Gastroesophageal sphincter (tissue), 3 donors: ENCODE measurements at regions not wholly inside any gene's neighbourhood (a gene's known extent, or its start where the extent isn't known, plus 50 kb on each side); places are given as distances from the start of the nearest gene placed in this dataset.

ENCODE experiments used
- CTCF ChIP-seq, 4 experiments: fragments of 200-600 bp in 2 of 4; fragments of 450-650 bp in 2 of 4; sonication (generic) in 1 of 4; IDR thresholded peaks; one replicate each; pipeline ENCODE4 v1.5.1; 2017 to 2019; ENCODE audit warnings: antibody characterized with exemption in 4 of 4, mild to moderate bottlenecking in 2 of 4, moderate library complexity in 2 of 4
- POLR2A ChIP-seq, 2 donors: fragments of 450-650 bp; IDR thresholded peaks; one replicate each; pipeline ENCODE4 v1.6.1; 2017; ENCODE audit warnings: antibody characterized with exemption in 2 of 2, mild to moderate bottlenecking in 2 of 2, moderate library complexity in 1 of 2
- POLR2AphosphoS5 ChIP-seq: sonication (generic); formaldehyde crosslinking; IDR thresholded peaks from one replicate; pipeline ENCODE4 v1.6.1; 2017; ENCODE audit warnings: antibody characterized with exemption

DNA sequence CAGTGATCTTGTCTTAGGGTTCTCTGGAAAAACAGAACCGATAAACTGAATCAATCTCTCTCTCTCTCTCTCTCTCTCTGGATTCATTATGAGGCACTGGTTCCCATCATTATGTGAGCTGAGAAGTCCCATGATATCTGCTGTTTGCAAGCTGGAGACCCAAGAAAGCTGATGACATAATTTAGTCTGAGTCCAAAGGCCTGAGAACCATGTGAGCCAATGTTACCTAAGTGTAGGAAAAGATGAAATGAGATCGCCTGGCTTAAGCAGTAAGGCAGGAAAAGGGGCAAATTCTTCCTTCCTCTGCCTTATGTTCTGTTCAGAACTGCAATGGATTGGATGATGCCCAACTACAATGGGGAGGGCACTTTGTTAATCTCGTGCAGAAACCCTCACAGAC is 207.4 kb downstream of the RBM46 start:
- no peak for TF ChIP-seq CTCF (IDR thresholded peaks at IDR 0.05)
- TF ChIP-seq POLR2A (IDR thresholded peaks at IDR 0.05) = no peak
- no peak for TF ChIP-seq POLR2AphosphoS5
